ENCODE measurements at regions not wholly inside any gene's neighbourhood (a gene's known extent, or its start where the extent isn't known, plus 50 kb on each side); places are given as distances from the start of the nearest gene placed in this dataset.
A peak's percentile ranks its signal among the peaks of the same experiment; 100 is the strongest.

DNA sequence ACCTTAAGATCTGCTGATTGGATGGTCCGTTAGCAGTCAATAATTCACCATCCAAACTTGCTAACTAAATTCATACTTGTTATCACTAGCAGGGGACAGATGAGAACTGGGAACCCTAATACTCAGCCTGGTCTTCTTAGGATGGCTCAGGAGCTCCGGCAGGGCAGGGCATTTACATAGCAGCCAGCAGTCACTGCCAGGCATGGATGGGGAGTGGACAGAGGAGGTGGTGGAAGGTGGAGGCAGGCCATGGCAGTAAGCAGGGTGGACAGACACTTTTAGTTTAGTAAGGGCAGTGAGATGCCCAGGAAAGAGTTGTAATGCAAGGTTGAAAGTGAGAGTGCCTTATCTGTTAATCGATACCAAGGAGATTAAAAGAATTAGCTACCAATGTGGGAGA is 392.2 kb upstream of the CHST9 start:
- Histone ChIP-seq H4K5ac (ENCODE audit: insufficient read length, low read depth, low read length) (no peak overlapping the region), H2AFZ (ENCODE audit: low read length) (no peak overlapping the region), H3K79me2 (ENCODE audit: insufficient read depth, low read length) (no peaks in the 10 kb centered on the region), H3K4me2 (ENCODE audit: insufficient read depth, insufficient read length, low read length) (no peak overlapping the region), H3K4me1 (ENCODE audit: insufficient read depth, low read length) (peaks cover 4% of the 10 kb centered on the region; the same call in 1 of the 2 replicates), H2BK15ac (ENCODE audit: low read depth, low read length) (no peak overlapping the region), H2AK5ac (ENCODE audit: insufficient read length, low read length) (no peak overlapping the region), H2BK120ac (ENCODE audit: low read depth, low read length, poor library complexity, severe bottlenecking) (no peak overlapping the region), H3K56ac (ENCODE audit: insufficient read length, low read depth, low read length) (no peak overlapping the region), H3K9me3 (ENCODE audit: control insufficient read depth, low read depth, low read length) (no peaks in the 10 kb centered on the region), H3K4ac (ENCODE audit: low read depth, low read length) (no peak overlapping the region), H3K23ac (ENCODE audit: insufficient read length, low read depth, low read length) (no peak overlapping the region), H4K91ac (ENCODE audit: insufficient read length, low read depth, low read length) (no peak overlapping the region), H2BK5ac (ENCODE audit: insufficient read length, low read length) (no peak overlapping the region), H3K14ac (ENCODE audit: insufficient read depth, low read length) (no peak overlapping the region), H4K20me1 (ENCODE audit: control insufficient read depth, insufficient read depth, insufficient read length) (no peaks in the 10 kb centered on the region), H4K8ac (replicated peaks; ENCODE audit: insufficient read length, low read depth, low read length) (no peak overlapping the region), H3K27ac (ENCODE audit: insufficient read length, low read depth, low read length) (no peak overlapping the region), H3K27me3 (ENCODE audit: insufficient read depth, low read length) (no peaks in the 10 kb centered on the region), H3K9ac (ENCODE audit: extremely low read depth, insufficient read length, low read length) (no peak overlapping the region), H3K23me2 (ENCODE audit: insufficient read length, low read depth, low read length, poor library complexity, severe bottlenecking) (no peaks in the 10 kb centered on the region), H2BK12ac (ENCODE audit: insufficient read length, low read depth, low read length) (no peak overlapping the region), H3K79me1 (ENCODE audit: insufficient read depth, low read depth, low read length, poor library complexity, severe bottlenecking) (no peaks in the 10 kb centered on the region), H2BK20ac (ENCODE audit: low read depth, low read length, poor library complexity, severe bottlenecking) (peak overlapping the region; percentile 29), H3K18ac (ENCODE audit: insufficient read length, low read depth, low read length) (no peak overlapping the region), H3T11ph (ENCODE audit: low read length) (no peak overlapping the region)
- peaks cover 15 to 16% of the 10 kb centered on the region in 2 experiments for H3K4me1 Mint-ChIP-seq
- DNase-seq = no peak
- H3K36me3 Mint-ChIP-seq (ENCODE audit: insufficient read depth in 1 of 3, low read depth in 3 of 3) = peaks cover 10 to 13% (median 11%) of the 10 kb centered on the region in 3 experiments
- peaks cover 6 to 10% of the 10 kb centered on the region in 2 experiments for H3K9me3 Mint-ChIP-seq
- WGBS (ENCODE audit: extremely low coverage, insufficient read length, low lambda C conversion rate) = no CpG with 5 or more reads among the region's 3 CpGs
- H3K4me3 Mint-ChIP-seq = no peak overlapping the region
- TF ChIP-seq, protein P1, sequence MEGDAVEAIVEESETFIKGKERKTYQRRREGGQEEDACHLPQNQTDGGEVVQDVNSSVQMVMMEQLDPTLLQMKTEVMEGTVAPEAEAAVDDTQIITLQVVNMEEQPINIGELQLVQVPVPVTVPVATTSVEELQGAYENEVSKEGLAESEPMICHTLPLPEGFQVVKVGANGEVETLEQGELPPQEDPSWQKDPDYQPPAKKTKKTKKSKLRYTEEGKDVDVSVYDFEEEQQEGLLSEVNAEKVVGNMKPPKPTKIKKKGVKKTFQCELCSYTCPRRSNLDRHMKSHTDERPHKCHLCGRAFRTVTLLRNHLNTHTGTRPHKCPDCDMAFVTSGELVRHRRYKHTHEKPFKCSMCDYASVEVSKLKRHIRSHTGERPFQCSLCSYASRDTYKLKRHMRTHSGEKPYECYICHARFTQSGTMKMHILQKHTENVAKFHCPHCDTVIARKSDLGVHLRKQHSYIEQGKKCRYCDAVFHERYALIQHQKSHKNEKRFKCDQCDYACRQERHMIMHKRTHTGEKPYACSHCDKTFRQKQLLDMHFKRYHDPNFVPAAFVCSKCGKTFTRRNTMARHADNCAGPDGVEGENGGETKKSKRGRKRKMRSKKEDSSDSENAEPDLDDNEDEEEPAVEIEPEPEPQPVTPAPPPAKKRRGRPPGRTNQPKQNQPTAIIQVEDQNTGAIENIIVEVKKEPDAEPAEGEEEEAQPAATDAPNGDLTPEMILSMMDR (conservative IDR thresholded peaks at IDR 0.05) = no peak
- H3K27me3 Mint-ChIP-seq (ENCODE audit: low read depth) = no peaks in the 10 kb centered on the region
- H3K27ac Mint-ChIP-seq = peak overlapping the region; percentile 24 to 76 (median 29); a peak in 4 of 7 replicates
